HAP-1 (cell line): ENCODE measurements at regions not wholly inside any gene's neighbourhood (a gene's known extent, or its start where the extent isn't known, plus 50 kb on each side); places are given as distances from the start of the nearest gene placed in this dataset.
A peak's percentile ranks its signal among the peaks of the same experiment; 100 is the strongest.

Experiments used
- DNase-seq, 2 experiments: peaks; one replicate each; pipeline ENCODE4 v3.0.0-alpha.2; 2016 to 2020; ENCODE audit warnings: low spot score in 2 of 2
- H3K27me3 ChIP-seq: fragments of 250-450 bp; sonication (Bioruptor Pico); 2 replicates; pipeline ENCODE4 v1.5.1; 2020; ENCODE audit warnings: low read depth, mild to moderate bottlenecking, moderate library complexity
- H3K36me3 ChIP-seq: fragments of 250-450 bp; sonication (Bioruptor Pico); replicated peaks from 2 replicates; pipeline ENCODE4 v1.5.1; 2020; ENCODE audit warnings: mild to moderate bottlenecking
- H3K4me1 ChIP-seq: fragments of 250-450 bp; sonication (Bioruptor Pico); 2 replicates; pipeline ENCODE4 v1.5.1; 2020; ENCODE audit warnings: mild to moderate bottlenecking
- H3K4me3 ChIP-seq: fragments of 250-450 bp; sonication (Bioruptor Pico); 2 replicates; pipeline ENCODE4 v1.5.1; 2020; ENCODE audit warnings: mild to moderate bottlenecking, moderate library complexity
- H3K9me3 ChIP-seq: fragments of 250-450 bp; sonication (Bioruptor Pico); 2 replicates; pipeline ENCODE4 v1.5.1; 2020; ENCODE audit warnings: mild to moderate bottlenecking, moderate library complexity
- in situ Hi-C: fragments of 300-500 bp; cut with MboI; formaldehyde crosslinking; loops from 3 replicates; pipeline ENCODE4 v1.14.3; 2020; ENCODE audit warnings: low sequenced_read_pairs, inconsistent platforms, mixed read lengths

DNA sequence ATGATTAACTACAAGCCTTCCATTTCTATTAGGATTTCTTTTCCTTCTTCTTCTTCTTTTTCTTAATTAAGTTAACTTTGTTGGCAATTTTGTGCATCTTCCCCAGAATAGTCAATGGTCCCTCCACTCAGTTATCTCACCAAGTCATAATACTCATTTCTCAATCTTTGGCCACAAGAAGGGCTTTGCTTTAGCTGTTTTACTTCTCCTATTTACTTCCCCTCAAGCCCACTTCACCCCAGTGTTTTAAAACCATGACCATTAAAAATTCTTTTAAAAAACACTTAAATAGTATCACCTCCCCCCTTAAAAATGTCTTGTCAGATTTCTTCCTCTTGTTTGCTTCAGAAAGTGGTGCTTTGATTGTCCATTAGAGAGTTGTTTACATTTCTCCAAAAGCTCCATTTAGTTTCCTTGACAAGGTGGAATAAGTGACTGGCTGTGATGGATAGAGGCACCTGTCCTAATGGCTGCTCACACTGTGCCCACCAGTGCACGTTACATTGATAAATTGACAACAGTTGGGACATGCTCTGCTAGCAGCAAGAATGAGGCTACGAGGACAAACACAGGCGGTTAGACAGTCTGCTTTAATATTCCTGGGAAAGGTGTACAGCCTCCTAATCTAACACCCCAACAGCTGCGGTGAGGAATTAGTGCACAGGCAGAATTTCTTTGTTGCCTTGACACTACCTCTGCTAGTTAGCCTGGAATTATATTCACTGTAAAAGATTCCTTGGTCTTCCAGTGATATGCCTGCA, 354.7 kb downstream of the LMO4 start:
- in situ Hi-C loops = no loop called here
- peaks cover 21% of the 10 kb centered on the region for H3K4me1 ChIP-seq
- H3K27me3 ChIP-seq = peaks cover 10% of the 10 kb centered on the region
- DNase-seq = no peak
- H3K4me3 ChIP-seq = no peak overlapping the region
- H3K9me3 ChIP-seq = no peaks in the 10 kb centered on the region
- H3K36me3 ChIP-seq = no peaks in the 10 kb centered on the region

DNA sequence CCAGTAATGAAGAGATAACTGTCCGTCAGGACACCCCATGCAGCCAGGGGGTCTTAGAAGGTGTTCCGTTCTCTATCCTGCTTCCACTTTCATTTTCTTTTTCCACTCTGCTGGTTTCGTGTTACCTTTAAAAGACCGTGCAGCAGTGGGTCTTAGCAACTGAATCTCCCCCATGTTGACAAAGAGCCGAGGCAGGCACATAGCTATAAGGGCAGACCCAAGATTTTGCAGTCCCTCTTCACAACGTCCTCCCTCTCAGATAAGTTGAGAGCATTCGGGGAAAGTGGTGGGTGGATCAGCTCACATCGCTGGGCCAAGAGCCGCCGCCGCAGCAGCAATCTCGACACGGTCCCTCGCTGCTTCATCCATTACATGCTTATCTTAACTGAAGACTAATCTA, 355.5 kb downstream of the LMO4 start:
- peak overlapping the region; percentile 7 for H3K4me3 ChIP-seq
- in situ Hi-C loops = no loop called here
- H3K36me3 ChIP-seq = no peaks in the 10 kb centered on the region
- DNase-seq = peak in 1 of 2 experiments; percentile 13
- H3K4me1 ChIP-seq = peaks cover 21% of the 10 kb centered on the region
- H3K9me3 ChIP-seq = no peaks in the 10 kb centered on the region
- peaks cover 17% of the 10 kb centered on the region for H3K27me3 ChIP-seq

DNA sequence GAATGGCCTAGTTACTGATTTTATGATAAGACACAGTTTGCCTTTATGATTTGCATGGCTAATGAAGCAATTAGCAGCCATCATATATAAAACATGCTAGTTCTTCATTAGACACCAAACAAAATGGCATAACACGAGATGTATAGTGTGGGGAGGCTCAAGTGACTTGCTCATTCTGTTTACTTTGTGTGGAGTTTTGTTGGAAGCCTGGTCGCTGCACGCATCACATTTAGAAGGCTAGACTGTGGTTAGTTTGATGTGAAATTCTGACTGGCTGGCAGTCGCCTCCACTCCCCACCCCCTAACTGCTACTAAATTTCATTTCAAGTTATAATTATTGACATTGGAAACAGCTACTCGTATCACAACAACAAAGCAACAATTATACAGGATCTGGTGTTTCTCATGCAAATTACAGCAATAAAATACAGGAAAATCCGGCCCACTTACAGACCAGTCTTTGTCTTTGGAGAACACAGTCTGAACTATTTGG, 356.1 kb downstream of the LMO4 start:
- Histone ChIP-seq H3K4me3 (no peak overlapping the region; the same call in 1 of the 2 replicates), H3K27me3 (peaks cover 23% of the 10 kb centered on the region), H3K36me3 (no peaks in the 10 kb centered on the region), H3K9me3 (no peaks in the 10 kb centered on the region), H3K4me1 (peaks cover 21% of the 10 kb centered on the region)
- peak; percentile 48 to 67 for DNase-seq
- in situ Hi-C loops = no loop called here

DNA sequence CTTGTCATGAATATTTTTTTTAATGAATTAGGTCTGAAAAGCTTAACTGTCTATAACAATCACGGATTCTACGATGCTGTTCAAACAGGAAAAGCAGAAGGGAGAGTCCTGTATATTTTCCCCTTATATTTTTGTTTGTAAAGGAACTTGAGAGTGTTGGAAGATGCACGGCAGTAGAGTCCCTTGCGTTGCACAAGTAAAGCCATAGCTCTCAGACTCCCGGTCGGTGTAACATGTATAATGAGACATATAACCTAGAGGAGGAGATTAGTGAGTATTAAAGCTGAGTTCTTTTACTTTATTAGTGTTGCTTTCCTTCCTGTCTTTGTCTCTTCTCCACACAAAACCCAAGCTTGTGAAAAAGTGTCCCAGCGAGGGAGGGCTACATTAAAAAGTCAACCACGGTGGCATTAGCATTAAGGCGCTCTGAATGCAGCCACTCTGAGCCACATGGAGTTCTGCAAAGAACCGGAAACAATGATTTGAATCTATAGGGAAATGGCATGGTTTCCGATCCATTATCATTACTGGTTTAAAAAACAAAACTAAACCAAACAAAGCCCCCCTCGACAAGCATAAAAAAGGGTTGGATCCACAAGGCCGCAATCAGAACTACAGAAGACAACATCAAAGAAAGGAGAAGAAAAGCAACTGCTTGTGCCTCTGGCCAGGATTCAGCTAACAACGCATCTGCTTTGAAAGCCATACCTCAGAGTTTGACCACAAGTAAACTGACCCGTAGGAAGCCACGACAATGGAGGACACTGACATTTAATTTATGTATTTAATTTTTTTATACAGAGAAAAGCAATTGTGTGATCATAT, 356.8 kb downstream of the LMO4 start:
- H3K27me3 ChIP-seq = peaks cover 24% of the 10 kb centered on the region
- H3K36me3 ChIP-seq = no peaks in the 10 kb centered on the region
- no peaks in the 10 kb centered on the region for H3K9me3 ChIP-seq
- H3K4me1 ChIP-seq = peaks cover 21% of the 10 kb centered on the region
- in situ Hi-C loops = no loop called here
- no peak overlapping the region for H3K4me3 ChIP-seq
- peak; percentile 57 to 80 for DNase-seq

DNA sequence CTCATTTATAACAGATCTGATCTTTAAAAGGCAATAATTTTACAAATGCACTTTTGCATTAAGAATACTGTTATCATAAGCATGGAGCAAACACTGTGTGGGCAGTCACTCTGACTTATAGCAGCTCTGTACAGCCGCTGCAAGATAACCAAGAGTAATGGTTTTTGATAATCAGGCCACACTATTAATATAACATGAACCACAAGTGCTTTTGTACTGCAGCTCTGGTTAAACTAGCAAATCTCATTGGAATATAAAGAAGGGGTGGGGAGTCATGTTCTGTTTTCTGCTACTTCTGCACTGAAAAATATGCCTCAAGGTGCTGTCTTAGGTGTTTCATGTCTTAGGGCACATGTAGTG, 357.4 kb downstream of the LMO4 start:
- in situ Hi-C loops = no loop called here
- Histone ChIP-seq H3K36me3 (no peaks in the 10 kb centered on the region), H3K27me3 (peaks cover 24% of the 10 kb centered on the region), H3K9me3 (no peaks in the 10 kb centered on the region), H3K4me3 (no peak overlapping the region), H3K4me1 (peaks cover 21% of the 10 kb centered on the region)
- DNase-seq = no peak

DNA sequence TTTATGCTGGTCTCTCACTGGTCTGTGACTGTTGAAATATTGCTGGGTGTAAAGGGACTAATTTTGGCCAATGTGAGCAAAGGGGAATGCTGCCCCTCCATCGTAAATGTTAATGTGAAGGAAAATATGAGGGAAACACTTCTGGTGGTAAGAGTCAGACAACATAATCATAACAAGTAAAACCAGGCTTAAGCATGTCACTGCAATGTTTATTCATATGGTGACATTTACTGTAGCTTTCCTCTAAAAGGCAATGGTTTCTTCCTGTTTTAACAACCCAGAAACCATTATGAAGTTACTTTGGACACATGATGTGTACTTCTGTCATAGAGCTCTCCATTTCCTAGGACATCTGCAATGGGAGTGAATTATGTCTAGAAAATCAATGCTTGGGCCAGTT, 358.0 kb downstream of the LMO4 start:
- H3K4me1 ChIP-seq = peaks cover 21% of the 10 kb centered on the region
- no peak overlapping the region for H3K4me3 ChIP-seq
- no peaks in the 10 kb centered on the region for H3K36me3 ChIP-seq
- DNase-seq = no peak
- H3K27me3 ChIP-seq = peaks cover 24% of the 10 kb centered on the region
- in situ Hi-C loops = no loop called here
- H3K9me3 ChIP-seq = no peaks in the 10 kb centered on the region

DNA sequence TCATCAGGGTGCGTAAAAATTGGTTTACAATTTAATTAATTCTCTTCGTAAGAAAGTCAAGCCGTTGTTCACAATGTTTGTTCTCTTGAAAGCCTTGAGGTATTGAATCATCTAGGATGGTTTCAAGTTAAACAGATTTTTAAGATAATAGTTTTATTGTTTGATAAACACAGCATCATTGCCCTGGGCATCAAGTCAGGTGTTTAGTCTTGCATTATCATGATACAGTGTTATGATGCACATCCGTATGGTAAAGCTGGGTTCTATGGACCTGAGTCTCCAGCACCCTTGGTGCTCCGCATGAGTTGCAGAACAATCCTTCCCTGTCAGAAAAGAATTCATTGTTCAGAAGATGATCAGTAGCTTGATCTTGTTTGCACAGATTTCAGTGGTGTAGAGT, 359.5 kb downstream of the LMO4 start:
- H3K4me3 ChIP-seq = no peak overlapping the region
- in situ Hi-C loops = no loop called here
- DNase-seq = no peak
- peaks cover 21% of the 10 kb centered on the region for H3K4me1 ChIP-seq
- H3K36me3 ChIP-seq = no peaks in the 10 kb centered on the region
- H3K27me3 ChIP-seq = peaks cover 24% of the 10 kb centered on the region
- H3K9me3 ChIP-seq = no peaks in the 10 kb centered on the region

DNA sequence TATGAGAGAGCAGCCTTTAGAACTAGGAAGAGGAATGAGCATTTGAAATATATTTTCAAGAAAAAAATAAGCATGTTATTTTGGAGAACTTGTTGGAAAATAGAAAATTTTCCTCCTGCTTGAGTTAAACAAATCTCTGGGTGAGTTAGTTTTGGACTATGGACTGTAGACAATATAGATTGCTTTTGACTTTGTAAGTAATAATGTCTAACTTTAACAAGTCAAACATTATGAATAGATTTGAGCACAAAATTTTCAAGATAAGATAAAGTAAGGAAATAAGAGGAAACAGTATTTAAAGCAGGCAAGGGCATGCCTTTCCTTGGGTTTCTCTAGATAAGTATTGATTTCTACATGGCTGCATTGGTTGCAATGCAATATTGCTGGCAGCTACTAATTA, 360.8 kb downstream of the LMO4 start:
- in situ Hi-C loops = no loop called here
- Histone ChIP-seq H3K4me3 (no peak overlapping the region), H3K36me3 (no peaks in the 10 kb centered on the region), H3K4me1 (peaks cover 14% of the 10 kb centered on the region), H3K27me3 (peaks cover 24% of the 10 kb centered on the region), H3K9me3 (no peaks in the 10 kb centered on the region)
- DNase-seq = no peak

DNA sequence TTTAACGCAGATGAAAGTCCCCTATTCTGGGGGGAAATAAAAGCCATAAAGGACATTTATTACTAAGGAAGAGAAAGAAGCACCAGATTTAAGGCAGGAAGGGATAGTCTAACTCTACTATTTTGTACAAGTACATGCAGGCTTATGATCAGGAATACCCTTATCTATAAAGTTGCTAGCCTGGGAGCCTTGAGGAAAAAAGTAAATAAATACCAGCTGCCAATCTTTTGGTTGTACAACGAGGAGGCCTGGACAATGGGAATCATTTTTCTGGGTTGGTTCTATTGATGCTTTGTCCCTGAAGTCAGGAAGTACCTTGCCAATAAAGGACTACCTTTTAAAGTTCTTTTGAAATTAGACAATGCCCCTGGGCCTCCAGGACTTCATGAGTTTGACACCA, 367.8 kb downstream of the LMO4 start:
- Histone ChIP-seq H3K4me3 (no peak overlapping the region), H3K36me3 (no peaks in the 10 kb centered on the region), H3K27me3 (no peaks in the 10 kb centered on the region), H3K9me3 (no peaks in the 10 kb centered on the region; the same call in 1 of the 2 replicates), H3K4me1 (no peaks in the 10 kb centered on the region)
- no peak for DNase-seq
- in situ Hi-C loops = no loop called here

DNA sequence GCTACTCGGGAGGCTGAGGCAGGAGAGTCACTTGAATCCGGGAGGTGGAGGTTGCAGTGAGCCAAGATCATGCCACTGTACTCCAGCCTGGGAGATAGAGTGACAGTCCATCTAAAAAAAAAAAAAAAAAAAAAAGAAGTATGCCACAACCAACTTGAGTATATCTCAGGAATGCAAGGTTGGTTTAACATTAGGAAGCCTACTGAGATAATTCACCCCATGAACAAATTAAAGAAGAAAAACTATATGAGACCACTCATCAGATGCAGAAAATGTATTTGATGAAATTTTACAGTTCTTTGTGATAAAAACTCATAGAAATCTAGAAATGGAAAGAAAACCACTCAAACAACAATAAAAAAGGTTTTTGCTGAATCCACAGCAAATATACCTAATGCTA, 373.8 kb downstream of the LMO4 start:
- H3K9me3 ChIP-seq = peaks cover 2% of the 10 kb centered on the region
- no peaks in the 10 kb centered on the region for H3K27me3 ChIP-seq
- no peaks in the 10 kb centered on the region for H3K36me3 ChIP-seq
- no peak overlapping the region for H3K4me3 ChIP-seq
- peaks cover 14% of the 10 kb centered on the region for H3K4me1 ChIP-seq
- DNase-seq = no peak
- in situ Hi-C loops = no loop called here

DNA sequence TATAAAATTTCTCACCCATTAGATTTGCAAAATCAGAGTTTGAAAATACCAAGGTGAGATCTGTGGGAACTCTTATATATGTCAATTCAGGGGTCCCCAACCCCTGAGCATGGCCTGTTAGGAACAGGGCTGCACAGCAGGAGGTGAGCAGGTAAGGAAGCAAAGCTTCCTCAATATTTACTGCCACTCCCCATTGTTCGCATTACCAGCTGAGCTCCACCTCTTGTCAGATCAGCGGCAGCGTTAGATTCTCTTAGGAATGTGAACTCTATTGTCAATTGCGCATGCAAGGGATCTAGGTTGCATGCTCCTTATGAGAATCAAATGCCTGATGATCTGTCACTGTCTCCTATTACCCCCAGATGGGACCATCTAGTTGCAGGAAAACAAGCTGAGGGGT, 376.6 kb downstream of the LMO4 start:
- in situ Hi-C loops = no loop called here
- Histone ChIP-seq H3K36me3 (no peaks in the 10 kb centered on the region), H3K27me3 (no peaks in the 10 kb centered on the region), H3K9me3 (peaks cover 2% of the 10 kb centered on the region), H3K4me1 (peaks cover 18% of the 10 kb centered on the region), H3K4me3 (no peak overlapping the region)
- DNase-seq = no peak

DNA sequence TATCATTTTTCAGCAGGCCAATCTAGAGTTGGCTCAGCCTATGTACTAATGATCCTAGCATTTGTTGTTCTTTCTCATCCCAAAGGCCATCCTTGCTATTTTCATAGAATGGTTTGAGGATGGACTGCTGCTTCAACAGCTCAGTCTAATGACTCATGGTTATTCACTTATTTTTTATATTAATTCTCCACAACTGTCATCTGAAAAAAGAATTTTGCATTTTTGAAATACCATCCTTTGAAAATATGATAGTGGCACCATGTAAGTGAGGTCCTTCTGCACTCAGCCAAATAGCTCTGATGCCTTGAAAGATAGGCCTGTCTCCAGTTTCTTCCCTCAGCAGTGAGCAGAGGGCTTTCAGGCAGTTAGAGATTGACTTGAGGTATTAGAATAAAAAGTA, 377.5 kb downstream of the LMO4 start:
- Histone ChIP-seq H3K4me1 (peaks cover 18% of the 10 kb centered on the region), H3K4me3 (no peak overlapping the region), H3K9me3 (peaks cover 2% of the 10 kb centered on the region; the same call in 1 of the 2 replicates), H3K36me3 (no peaks in the 10 kb centered on the region), H3K27me3 (no peaks in the 10 kb centered on the region)
- in situ Hi-C loops = no loop called here
- DNase-seq = no peak

DNA sequence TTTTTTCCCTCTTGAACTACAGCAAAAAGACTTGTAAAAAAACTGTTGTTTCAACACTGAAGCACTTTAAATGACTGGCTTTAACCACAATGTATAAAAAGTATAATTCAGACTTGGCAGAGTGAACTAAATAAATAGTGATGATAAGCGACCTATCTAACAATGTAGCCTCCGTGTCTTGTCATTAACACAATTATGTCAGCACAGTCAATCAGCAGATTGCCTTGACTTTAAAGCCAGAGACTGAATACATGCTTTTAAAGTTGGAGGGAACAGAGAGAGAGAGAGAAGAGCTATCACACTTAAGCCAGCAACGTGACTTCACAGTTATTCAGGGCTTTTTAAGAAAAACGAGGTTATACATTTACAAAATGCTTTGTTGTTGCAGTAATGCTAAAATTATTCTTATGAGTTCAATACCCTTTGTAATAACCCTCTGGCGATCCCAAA, 378.1 kb downstream of the LMO4 start:
- DNase-seq = peak; percentile 30 to 84
- H3K27me3 ChIP-seq = no peaks in the 10 kb centered on the region
- H3K4me3 ChIP-seq = no peak overlapping the region
- H3K36me3 ChIP-seq = no peaks in the 10 kb centered on the region
- in situ Hi-C loops = no loop called here
- peaks cover 2% of the 10 kb centered on the region; the same call in 1 of the 2 replicates for H3K9me3 ChIP-seq
- H3K4me1 ChIP-seq = peaks cover 18% of the 10 kb centered on the region

DNA sequence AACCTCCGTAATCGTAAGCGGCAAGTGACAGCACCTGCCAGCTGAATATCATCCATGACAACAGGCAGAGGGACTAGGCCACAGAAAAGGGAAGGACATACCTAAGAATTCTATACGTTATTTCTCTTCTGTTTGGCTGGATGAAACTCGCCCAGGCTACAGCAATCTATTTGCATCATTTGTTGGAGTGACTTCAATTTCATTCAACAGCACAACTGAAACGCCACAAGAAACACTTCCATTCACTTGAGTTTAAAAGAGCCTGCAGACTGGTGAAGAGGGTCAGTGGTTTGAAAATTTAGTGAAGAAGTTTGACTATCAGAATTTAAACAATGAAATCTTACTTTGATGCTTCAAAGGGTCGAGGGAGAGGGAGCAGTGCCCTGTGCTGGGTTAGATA, 378.7 kb downstream of the LMO4 start:
- DNase-seq = peak in 1 of 2 experiments; percentile 32
- Histone ChIP-seq H3K4me1 (peaks cover 18% of the 10 kb centered on the region), H3K4me3 (no peak overlapping the region), H3K27me3 (no peaks in the 10 kb centered on the region), H3K36me3 (no peaks in the 10 kb centered on the region), H3K9me3 (peaks cover 2% of the 10 kb centered on the region; the same call in 1 of the 2 replicates)
- in situ Hi-C loops = no loop called here
